NB4 (cell line): ENCODE measurements at regions not wholly inside any gene's neighbourhood (a gene's known extent, or its start where the extent isn't known, plus 50 kb on each side); places are given as distances from the start of the nearest gene placed in this dataset.

Source experiments
- DNase-seq: peaks from one replicate; pipeline ENCODE4 v3.0.0; 2010; ENCODE audit warnings: low read depth
- H3K4me3 ChIP-seq: one replicate; pipeline ENCODE4 v1.5.1; 2011; ENCODE audit warnings: mild to moderate bottlenecking, low read depth, low read length, moderate library complexity
- MYC ChIP-seq: IDR thresholded peaks from 2 replicates; pipeline ENCODE4 v1.6.1; 2011; ENCODE audit warnings: low read depth, low read length
- POLR2A ChIP-seq: IDR thresholded peaks from 2 replicates; pipeline ENCODE4 v1.6.1; 2011; ENCODE audit warnings: mild to moderate bottlenecking; ENCODE audit not compliant: insufficient read length; ENCODE audit errors: extremely low read depth
- TF ChIP-seq, protein P1 (sequence below): IDR thresholded peaks from one replicate; pipeline ENCODE4 v1.5.1; 2012; ENCODE audit warnings: low read depth, low read length
- TF ChIP-seq, protein P2 (sequence below): IDR thresholded peaks from 2 replicates; pipeline ENCODE4 v1.6.1; 2011; ENCODE audit warnings: low read depth, low read length

DNA sequence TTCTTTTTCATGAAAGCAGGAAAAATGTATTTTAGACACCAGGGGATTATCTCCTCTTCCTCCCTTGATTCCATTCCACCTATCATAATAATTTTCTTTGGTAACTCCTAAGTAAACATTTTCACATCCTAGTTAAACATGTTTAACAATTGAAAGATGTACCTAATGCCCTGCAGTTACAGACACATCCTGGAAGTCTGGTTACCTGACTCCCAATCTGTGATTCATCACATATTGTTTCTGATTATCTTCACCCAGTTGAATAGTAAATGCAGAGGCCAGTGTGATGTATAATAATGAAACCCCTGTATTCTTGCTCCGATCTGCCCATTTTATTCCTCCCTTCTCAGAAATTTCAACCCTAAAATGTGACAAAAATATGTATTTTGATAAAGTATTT is 1237.6 kb upstream of the LRRTM1 start:
- no peak overlapping the region for H3K4me3 ChIP-seq
- TF ChIP-seq MYC (no peak), POLR2A (no peak)
- TF ChIP-seq, protein P1, sequence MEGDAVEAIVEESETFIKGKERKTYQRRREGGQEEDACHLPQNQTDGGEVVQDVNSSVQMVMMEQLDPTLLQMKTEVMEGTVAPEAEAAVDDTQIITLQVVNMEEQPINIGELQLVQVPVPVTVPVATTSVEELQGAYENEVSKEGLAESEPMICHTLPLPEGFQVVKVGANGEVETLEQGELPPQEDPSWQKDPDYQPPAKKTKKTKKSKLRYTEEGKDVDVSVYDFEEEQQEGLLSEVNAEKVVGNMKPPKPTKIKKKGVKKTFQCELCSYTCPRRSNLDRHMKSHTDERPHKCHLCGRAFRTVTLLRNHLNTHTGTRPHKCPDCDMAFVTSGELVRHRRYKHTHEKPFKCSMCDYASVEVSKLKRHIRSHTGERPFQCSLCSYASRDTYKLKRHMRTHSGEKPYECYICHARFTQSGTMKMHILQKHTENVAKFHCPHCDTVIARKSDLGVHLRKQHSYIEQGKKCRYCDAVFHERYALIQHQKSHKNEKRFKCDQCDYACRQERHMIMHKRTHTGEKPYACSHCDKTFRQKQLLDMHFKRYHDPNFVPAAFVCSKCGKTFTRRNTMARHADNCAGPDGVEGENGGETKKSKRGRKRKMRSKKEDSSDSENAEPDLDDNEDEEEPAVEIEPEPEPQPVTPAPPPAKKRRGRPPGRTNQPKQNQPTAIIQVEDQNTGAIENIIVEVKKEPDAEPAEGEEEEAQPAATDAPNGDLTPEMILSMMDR, result no peak
- TF ChIP-seq, protein P2, sequence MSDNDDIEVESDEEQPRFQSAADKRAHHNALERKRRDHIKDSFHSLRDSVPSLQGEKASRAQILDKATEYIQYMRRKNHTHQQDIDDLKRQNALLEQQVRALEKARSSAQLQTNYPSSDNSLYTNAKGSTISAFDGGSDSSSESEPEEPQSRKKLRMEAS, result no peak
- DNase-seq, result no peak

DNA sequence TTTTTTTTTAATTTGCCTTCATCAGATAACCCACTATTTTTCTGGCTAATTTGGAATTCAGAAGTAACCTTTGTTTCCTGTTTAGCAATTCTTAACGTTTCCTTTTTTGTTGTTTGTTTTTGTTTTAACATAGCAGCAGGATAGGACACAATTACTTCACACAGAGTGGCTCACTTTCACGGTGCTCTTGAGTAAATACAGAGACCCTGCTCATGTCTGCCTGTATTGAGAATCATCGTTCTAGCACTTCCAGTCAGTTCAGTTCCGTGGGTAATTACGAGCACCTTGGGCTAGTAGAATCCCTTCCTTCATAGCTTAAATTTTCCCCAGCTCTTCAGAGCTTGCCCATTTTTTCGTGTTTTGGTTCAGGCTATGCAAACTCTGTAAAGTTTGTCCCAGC is 1225.4 kb upstream of the LRRTM1 start:
- DNase-seq, result no peak
- TF ChIP-seq, protein P2, result no peak
- no peak for TF ChIP-seq MYC
- TF ChIP-seq POLR2A, result no peak
- TF ChIP-seq, protein P1, result no peak
- H3K4me3 ChIP-seq, result no peak overlapping the region

DNA sequence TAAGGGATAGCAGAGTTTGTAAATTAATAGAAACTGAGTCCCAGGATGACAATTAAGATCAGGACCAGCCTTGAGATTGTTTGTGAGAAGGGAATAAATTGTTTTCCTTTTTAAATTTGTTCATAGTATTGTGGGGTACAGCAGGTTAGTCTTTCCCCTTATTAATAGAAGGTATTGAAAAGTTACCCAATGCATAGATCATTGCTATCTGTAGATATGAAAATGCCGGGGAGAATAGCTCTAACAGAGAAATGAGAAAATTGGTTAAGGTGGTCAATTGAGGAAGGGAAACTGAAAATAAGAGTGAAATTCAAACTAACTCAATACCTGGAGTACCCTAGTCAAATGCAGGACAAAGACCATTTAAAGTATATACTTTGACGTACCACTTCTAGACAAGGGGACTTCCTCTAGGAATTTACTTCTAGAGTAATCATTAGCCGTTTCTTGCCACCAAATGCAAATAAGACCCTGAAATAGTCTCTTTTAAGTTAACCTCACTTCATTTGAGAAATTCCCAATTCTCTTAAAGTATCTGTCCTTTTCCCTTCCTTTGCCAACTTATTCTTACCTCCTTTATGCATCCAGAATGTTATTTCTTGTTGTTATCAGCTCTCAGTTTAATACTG is 1224.4 kb upstream of the LRRTM1 start:
- no peak for DNase-seq
- no peak overlapping the region for H3K4me3 ChIP-seq
- TF ChIP-seq POLR2A, result no peak
- no peak for TF ChIP-seq MYC
- TF ChIP-seq, protein P1, result no peak
- TF ChIP-seq, protein P2, result no peak

DNA sequence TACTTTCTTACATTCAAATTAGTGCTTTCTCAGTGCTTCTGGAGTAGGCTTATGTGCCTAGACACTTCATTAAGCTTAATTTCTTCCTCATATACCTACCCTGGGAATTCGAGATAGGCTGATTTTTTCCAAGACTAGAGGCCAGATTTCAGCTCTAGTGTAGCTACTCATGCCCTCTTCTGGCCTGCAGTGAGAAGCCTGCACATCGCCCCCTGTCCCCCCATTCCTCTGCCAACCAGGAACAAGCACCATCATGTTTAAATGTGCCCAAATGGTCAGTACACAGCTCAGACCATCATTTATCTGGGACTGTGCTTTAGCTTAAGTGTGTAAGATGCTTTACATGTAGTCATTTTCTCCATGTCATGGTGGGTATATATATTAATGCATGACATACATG is 1218.8 kb upstream of the LRRTM1 start:
- no peak for DNase-seq
- TF ChIP-seq, protein P2, result no peak
- TF ChIP-seq POLR2A (no peak), MYC (no peak)
- no peak overlapping the region for H3K4me3 ChIP-seq

DNA sequence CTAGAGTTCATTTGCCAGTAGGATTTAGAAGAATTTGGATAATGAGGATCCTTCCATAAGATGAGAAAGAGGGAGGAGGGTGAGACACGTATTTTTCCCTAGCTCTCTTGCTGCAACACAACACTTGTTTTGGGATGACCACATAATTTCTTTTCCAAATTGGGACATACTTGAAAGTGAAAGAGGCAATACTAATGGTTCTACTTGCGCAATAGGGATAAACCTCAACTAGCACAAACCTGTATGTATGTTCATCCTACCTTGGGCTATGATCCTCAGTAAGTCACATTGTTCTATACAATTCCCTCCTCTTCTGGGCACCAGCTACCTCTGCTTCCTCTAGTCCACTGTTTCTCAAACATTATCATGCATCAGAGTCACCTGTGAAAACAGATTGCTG is 1208.8 kb upstream of the LRRTM1 start:
- TF ChIP-seq POLR2A (no peak), MYC (no peak)
- TF ChIP-seq, protein P1, result no peak
- TF ChIP-seq, protein P2, result no peak
- no peak overlapping the region for H3K4me3 ChIP-seq
- DNase-seq, result peak; percentile 1

DNA sequence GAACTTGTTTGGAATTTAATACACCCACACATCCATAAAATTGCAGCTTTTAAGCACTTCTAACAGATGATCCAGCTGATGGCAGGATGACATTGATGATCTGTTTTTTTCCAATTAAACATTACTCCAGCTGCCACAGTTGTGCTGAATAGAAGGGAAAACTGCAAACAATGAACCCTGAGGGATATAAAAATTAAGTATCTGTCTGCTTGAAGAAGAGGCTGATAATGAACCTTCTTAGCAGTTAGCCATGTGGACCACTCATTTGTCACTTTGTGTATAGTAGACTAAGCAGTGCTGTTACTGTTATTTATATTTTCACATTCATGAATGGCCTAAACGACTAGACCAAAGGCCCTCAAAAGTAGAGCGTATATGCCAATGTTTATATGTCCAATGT is 1201.0 kb upstream of the LRRTM1 start:
- no peak for TF ChIP-seq MYC
- TF ChIP-seq, protein P2, result no peak
- TF ChIP-seq, protein P1, result no peak
- no peak for TF ChIP-seq POLR2A
- no peak overlapping the region for H3K4me3 ChIP-seq
- DNase-seq, result no peak
